Femur (tissue), 1 donor: ENCODE measurements at regions not wholly inside any gene's neighbourhood (a gene's known extent, or its start where the extent isn't known, plus 50 kb on each side); places are given as distances from the start of the nearest gene placed in this dataset.
"Not testable (repeated sequence)": the region's sequence is repeated elsewhere in the genome, so short reads cannot be mapped to it uniquely, and the experiment has no call there.

ENCODE experiments used
- DNase-seq: peaks from one replicate; pipeline ENCODE4 v3.0.0-alpha.2; 2017

- no peak for DNase-seq
Observed at GRCh38 chr20:55406891-55407290, 598.4 kb downstream of the CBLN4 start.

DNA sequence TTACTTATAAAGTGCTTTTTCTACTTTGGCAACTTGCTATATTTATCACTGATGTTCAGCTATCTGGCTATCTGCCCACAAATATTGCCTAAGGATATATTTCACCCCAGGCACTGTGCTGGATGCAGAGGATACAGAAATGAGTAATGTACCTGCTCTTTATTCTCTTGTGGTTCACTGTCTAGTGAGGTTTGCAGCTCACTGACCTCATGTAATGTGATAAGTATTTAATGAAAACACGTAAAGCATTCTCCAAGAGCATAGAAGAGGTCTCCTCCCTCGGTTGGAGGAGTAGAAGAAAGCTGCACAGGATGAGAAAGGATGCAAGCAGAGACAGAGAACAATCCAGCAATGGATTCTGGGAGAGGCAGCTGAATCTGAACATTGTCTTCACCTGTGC lies 610.7 kb downstream of the CBLN4 start:
- DNase-seq = no peak

DNA sequence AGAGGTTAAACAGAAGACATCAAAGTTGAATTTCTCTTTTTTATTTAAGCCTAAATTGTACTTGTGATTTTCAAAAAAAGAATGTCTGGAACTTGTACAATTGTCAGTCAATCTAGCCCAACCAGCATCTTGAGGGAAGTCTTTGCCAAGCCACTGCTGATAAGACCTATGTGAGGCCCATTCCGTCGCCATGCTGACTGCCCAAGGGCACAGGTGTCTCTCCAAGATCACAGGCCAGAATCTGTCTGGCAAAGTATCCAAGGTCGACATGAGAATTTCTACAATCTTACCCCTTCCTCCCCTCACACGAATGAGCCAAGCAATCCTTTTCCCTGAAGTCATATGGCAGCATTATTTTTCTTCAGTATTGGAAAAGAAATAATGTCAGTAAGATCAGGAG lies 614.5 kb downstream of the CBLN4 start:
- DNase-seq = no peak

DNA sequence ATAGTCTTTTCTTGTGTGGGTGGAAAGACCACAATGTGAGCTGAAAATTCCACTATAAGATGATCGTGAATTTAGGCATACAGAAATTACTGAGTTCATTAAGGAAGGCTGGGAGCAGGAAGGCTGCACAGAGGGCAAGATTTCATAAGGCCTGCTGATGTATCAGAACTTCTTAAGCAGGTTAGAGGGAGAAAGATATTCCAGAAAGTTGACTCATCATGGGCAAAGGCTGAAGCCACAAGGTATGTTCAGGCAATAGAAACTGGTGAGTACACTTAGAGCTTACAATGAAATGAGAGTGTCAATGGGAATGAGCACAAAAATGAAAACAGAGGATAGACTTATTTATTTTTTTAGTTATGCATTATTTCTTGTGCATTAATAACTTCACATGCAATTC lies 618.6 kb downstream of the CBLN4 start:
- no peak for DNase-seq

DNA sequence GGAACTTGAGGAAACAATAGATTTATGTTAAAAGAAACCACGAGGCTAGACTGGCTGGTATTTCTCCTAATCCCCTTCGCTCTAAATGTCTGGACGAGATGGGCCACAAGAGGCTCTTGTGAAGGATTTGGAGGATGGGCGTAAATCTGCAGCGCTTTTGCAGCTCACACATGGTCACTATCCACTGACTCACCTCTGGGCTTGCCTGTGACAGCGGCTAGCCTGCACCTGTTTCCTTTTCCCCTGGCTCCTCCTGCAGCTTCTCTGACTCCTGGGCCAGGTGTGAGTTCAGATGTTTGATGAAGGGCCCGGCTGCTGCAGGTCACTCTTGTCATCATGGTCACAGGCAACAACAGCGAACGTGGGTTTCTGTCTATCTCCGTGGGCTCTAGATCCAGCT lies 629.4 kb downstream of the CBLN4 start:
- no peak for DNase-seq

- no peak for DNase-seq
Observed at GRCh38 chr20:55365745-55366144, 639.6 kb downstream of the CBLN4 start.

- DNase-seq = no peak
Observed at GRCh38 chr20:55360895-55361294, 644.4 kb downstream of the CBLN4 start.

DNA sequence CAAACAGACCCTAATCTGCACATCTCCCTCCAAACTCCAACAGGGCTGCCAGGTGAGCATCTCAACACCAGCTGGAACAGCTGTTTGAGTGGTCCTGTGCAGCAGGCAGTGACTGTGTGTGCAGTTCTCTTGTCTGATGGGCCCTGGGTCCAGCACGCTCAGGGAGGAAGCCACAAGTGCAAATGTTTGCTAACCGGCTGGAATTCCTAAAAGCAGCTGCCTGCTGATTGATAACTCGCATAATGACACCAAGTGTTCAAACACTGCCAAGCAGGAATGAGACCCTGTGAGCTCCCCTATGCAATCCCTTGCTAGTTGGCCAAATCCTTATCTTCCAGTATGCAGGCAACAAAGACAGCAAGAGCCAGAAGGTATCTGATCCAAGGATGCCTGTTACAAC lies 650.6 kb downstream of the CBLN4 start:
- DNase-seq = no peak

DNA sequence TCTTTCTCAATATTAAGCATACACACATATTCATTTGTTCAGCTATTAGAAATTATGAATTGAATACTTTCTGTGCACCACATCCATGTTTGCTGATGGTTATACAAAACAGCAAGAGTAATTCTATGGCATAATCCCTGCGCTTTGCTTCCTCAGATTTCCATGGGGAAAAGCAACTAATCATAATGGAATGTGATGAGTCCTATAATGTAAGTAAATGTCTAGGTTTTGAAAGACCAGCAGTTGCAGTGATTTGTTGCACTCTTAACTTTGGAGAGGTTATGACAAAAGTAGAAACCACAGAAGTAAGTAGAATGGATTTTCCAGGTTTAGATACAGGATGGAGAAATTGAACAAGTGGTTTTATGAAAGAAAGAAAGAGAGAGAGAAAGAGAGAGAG lies 652.1 kb downstream of the CBLN4 start:
- no peak for DNase-seq

- no peak for DNase-seq
Observed at GRCh38 chr20:55348223-55348622, 657.1 kb downstream of the CBLN4 start.

- DNase-seq = no peak
Observed at GRCh38 chr20:55342822-55343221, 662.5 kb downstream of the CBLN4 start.

- DNase-seq = no peak
Observed at GRCh38 chr20:55333798-55334197, 671.5 kb downstream of the CBLN4 start.

DNA sequence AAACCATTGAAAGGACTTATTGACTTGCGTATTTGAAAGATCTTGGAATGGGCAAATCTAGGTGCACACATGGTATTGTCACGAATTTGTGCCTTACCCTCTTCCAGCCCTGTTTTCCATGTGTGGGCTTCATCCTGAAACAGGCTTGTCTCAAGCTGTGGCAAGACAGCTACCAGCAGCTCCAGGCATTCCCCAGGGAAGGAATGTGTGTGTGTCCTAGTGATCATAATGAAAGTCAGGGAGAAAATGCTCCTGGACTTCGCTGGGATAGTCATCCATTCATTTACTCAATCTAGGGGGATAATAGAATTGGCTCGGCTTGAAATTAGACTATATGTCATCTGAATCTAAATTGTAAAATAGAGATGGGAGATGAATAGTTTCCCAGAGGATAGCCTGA lies 676.2 kb downstream of the CBLN4 start:
- DNase-seq = no peak

GRCh38 chr20:55322745-55323144 lies 682.6 kb downstream of the CBLN4 start:
- no peak for DNase-seq

GRCh38 chr20:55316753-55317152 lies 688.6 kb downstream of the CBLN4 start:
- DNase-seq = no peak

- DNase-seq = not testable (repeated sequence)
Observed at GRCh38 chr20:55310844-55311243, 694.5 kb downstream of the CBLN4 start.

- no peak for DNase-seq
Observed at GRCh38 chr20:55291261-55291660, 714.1 kb downstream of the CBLN4 start.

GRCh38 chr20:55283889-55284288 lies 721.4 kb downstream of the CBLN4 start:
- DNase-seq = no peak

- no peak for DNase-seq
Observed at GRCh38 chr20:55273149-55273548, 732.2 kb downstream of the CBLN4 start.

GRCh38 chr20:55271371-55271770 lies 733.9 kb downstream of the CBLN4 start:
- no peak for DNase-seq

- DNase-seq = no peak
Observed at GRCh38 chr20:55269913-55270312, 735.4 kb downstream of the CBLN4 start.

DNA sequence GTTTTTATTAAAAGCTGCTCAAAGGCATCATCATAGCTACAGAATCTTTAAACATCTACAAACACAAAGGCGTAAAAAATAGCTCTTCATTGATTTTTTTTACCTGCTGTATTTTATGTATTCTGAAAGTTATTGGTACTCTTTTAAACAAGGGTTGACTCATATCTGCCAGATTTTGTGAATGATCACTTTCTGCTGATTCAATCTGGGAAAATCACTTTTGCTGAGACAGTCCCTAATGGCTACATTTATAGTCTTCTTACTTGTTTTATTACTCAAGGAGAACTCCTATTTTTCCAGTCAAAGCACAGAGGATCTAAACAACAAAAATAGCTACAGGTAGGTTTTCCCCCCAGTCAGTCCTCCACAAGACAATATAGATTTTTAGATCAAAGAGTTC lies 739.0 kb downstream of the CBLN4 start:
- DNase-seq = no peak

GRCh38 chr20:55264703-55265239 lies 740.5 kb downstream of the CBLN4 start:
- no peak for DNase-seq

GRCh38 chr20:55258559-55258958 lies 746.8 kb downstream of the CBLN4 start:
- no peak for DNase-seq

- no peak for DNase-seq
Observed at GRCh38 chr20:55255016-55255415, 750.3 kb downstream of the CBLN4 start.

DNA sequence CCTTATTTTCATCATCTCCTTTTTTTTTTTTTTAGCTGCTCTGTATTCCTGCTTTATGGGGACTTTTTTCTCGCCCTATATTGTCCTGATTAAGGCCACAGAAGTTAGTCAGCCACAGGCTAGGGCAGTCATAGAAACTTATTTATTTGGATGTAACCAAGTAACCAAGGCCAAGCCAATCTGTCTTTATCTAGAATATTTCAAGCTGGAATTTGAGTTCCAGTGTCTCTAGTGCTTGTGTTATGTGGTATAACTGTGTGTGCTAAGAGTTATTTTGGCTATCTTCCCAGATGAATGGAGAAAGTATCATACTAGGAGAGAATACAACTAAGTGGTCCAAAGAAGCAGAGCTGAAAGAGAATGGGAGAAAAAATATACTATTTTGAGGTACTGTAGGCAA lies 751.5 kb downstream of the CBLN4 start:
- DNase-seq = no peak
